ENCODE measurements at regions not wholly inside any gene's neighbourhood (a gene's known extent, or its start where the extent isn't known, plus 50 kb on each side); places are given as distances from the start of the nearest gene placed in this dataset.

DNA sequence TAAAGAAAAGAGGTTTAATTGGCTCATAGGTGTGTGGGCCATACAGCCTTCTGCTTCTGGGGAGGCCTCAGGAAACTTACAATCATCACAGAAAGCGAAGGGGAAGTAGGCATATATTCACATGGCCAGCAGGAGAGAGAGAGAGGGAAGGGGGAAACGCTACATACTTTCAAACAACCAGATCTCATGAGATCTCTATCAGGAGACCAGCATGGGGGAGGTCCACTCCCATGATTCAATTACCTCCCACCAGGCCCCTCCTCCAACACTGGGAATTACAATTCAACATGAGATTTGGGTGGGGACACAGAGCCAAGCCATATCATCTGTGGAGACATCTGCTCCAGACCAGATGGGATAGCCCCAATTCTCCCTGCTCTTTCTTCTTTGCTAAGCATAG is 866.0 kb downstream of the BRD1 start:
- no peak for DNase-seq (ENCODE audit: insufficient read length, low spot score)
- TF ChIP-seq CTCF (IDR thresholded peaks at IDR 0.05; ENCODE audit: insufficient read depth, missing control alignments): no peak
- FAIRE-seq: no peak

DNA sequence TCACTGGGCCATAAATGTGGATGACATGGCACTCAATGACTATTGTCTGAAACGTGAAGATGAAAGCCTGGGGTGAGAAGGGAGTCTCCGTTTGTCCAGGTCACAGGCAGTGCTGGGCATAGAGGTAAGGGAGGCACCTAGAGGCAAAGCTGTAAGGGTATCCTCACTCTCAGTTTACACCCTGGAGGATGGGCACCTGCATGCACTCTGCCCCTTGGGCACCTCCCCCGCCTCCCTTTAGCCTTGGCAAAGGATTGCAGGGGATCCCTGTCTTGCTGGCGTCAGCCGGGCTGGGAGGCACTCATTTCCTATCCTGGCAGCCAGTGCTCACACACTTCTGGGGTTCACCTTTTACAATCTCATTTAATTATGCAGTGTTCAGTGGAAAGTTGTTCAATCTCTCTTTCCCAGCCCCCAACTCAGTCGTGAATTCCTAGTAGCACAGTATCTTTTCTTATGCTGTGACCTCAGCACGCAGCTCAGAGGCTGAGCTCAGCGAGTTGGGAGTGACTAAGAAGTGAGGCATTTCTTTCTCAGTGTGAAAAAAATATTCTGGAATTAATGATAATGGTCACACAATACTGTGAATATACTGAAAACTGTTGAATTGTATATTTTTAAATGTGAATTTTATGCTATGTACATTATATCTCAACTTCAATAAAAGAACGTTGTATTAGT is 866.6 kb downstream of the BRD1 start:
- FAIRE-seq (no peak), DNase-seq (ENCODE audit: insufficient read length, low spot score) (no peak)
- TF ChIP-seq CTCF (IDR thresholded peaks at IDR 0.05; ENCODE audit: insufficient read depth, missing control alignments): no peak

DNA sequence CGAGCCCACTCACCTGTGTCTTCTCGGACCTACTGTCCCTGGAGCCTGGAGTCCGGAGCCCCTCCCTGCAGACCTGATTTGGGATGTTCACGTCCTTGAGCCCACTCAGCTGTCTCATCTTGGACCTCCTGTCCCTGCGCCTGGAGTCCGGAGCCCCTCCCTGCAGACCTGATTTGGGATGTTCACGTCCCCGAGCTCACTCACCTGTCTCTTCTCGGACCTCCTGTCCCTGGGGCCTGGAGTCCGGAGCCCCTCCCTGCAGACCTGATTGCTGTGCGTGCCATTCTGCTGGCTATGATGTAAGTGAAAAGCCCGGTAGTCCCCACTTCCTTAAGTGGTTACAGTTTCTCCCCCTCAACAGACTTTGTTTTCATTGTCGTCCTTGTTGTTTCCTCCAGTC is 867.1 kb downstream of the BRD1 start:
- no peak for FAIRE-seq
- DNase-seq (ENCODE audit: insufficient read length, low spot score): no peak
- TF ChIP-seq CTCF (IDR thresholded peaks at IDR 0.05; ENCODE audit: insufficient read depth, missing control alignments): no peak

DNA sequence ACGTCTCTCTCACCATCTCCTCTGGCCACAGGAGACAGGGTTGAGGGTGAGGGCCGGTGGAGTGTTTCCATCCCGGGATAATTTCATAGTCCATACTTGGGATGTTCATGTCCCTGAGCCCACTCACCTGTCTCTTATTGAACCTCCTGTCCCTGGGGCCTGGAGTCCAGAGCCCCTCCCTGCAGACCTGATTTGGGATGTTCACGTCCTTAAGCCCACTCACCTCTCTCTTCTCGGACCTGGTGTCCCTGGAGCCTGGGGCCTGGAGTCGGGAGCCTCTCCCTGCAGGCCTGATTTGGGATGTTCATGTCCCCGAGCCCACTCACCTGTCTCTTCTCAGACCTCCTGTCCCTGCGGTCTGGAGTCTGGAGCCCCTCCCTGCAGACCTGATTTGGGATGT is 868.2 kb downstream of the BRD1 start:
- FAIRE-seq: no peak

GRCh38 chr22:48957987-48958321 is 869.7 kb downstream of the BRD1 start:
- DNase-seq (ENCODE audit: insufficient read length, low spot score): no peak
- no peak for FAIRE-seq
- TF ChIP-seq CTCF (IDR thresholded peaks at IDR 0.05; ENCODE audit: insufficient read depth, missing control alignments): no peak

More for the DNA sequence above, 868.2 kb downstream of the BRD1 start:
- no peak for TF ChIP-seq CTCF (IDR thresholded peaks at IDR 0.05; ENCODE audit: insufficient read depth, missing control alignments)
- no peak for DNase-seq (ENCODE audit: insufficient read length, low spot score)

GRCh38 chr22:48957311-48957986 is 870.2 kb downstream of the BRD1 start:
- FAIRE-seq (no peak), DNase-seq (ENCODE audit: insufficient read length, low spot score) (no peak)

More at GRCh38 chr22:48957311-48957986, 870.2 kb downstream of the BRD1 start:
- TF ChIP-seq CTCF (IDR thresholded peaks at IDR 0.05; ENCODE audit: insufficient read depth, missing control alignments): no peak

All from D721Med (cell line).